ENCODE measurements at regions not wholly inside any gene's neighbourhood (a gene's known extent, or its start where the extent isn't known, plus 50 kb on each side); places are given as distances from the start of the nearest gene placed in this dataset.

- TF ChIP-seq CTCF (IDR thresholded peaks at IDR 0.05 in 8 of 11, conservative IDR thresholded peaks at IDR 0.05 in 3 of 11) (no peak), POLR2AphosphoS5 (IDR thresholded peaks at IDR 0.05) (no peak)
Observed at GRCh38 chrY:8570384-8570783, 766.9 kb upstream of the TSPY4 start.

Data from spleen (tissue), 7 donors.